Activated T-helper 1 cell treated with anti-CD3 and anti-CD28 coated beads, Interleukin-2, amount 50 U/mL, for 16 hours (primary cell): ENCODE measurements at regions not wholly inside any gene's neighbourhood (a gene's known extent, or its start where the extent isn't known, plus 50 kb on each side); places are given as distances from the start of the nearest gene placed in this dataset.

Experiments used
- DNase-seq, 2 donors: peaks; one replicate each; pipeline ENCODE4 v3.0.0-alpha.2; 2020; ENCODE audit warnings: low read depth in 1 of 2, low spot score in 1 of 2

GRCh38 chr9:89829346-89829745 lies 224.5 kb downstream of the GADD45G start:
- DNase-seq, result no peak

GRCh38 chr9:89835666-89836065 lies 230.9 kb downstream of the GADD45G start:
- DNase-seq, result no peak

- DNase-seq, result no peak
Observed at GRCh38 chr9:89837162-89837933, 232.5 kb downstream of the GADD45G start.

GRCh38 chr9:89837934-89838310 lies 233.1 kb downstream of the GADD45G start:
- DNase-seq, result no peak

GRCh38 chr9:89838621-89839020 lies 233.8 kb downstream of the GADD45G start:
- no peak for DNase-seq

GRCh38 chr9:89839449-89839848 lies 234.6 kb downstream of the GADD45G start:
- no peak for DNase-seq

DNA sequence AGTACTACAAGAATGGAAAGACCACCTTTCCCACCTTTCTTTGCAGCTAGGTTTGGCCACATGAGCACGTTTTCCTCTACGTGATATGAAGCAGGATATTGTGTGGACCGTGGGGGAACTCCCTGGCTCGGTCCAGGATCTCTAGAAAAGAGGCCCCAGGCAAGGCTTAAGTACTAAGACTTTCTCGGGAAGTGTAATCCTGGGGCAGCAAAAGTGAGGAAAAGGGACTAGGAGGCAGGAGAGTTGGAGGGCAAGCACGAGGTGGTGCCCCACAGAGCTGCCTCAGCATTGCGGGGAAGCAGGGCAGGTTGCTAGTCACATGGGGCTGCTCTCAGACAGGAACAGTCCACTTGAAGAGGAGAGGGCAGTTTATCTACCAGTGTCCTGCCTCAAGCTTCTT lies 235.1 kb downstream of the GADD45G start:
- no peak for DNase-seq

- DNase-seq, result no peak
Observed at GRCh38 chr9:89841456-89841855, 236.6 kb downstream of the GADD45G start.

GRCh38 chr9:89842267-89842768 lies 237.5 kb downstream of the GADD45G start:
- DNase-seq, result no peak

DNA sequence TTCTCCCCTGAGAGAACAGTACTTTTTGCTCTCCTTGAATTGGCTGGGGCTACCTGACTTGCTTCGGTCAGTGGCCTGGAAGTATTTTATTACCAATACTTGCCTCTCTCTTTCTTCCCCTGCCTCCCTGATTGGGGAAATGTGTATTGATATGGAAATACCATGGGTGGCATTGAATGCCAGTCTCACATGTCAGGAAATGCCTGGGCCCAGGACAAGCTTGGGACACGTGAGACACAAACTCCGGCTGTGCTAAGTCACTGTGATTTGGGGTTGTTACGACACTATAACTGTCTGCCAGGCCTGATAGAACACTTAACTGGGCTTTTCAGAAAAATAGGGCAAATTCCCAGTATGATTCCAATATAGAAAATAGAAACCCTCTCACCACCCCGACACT lies 238.3 kb downstream of the GADD45G start:
- DNase-seq, result no peak

DNA sequence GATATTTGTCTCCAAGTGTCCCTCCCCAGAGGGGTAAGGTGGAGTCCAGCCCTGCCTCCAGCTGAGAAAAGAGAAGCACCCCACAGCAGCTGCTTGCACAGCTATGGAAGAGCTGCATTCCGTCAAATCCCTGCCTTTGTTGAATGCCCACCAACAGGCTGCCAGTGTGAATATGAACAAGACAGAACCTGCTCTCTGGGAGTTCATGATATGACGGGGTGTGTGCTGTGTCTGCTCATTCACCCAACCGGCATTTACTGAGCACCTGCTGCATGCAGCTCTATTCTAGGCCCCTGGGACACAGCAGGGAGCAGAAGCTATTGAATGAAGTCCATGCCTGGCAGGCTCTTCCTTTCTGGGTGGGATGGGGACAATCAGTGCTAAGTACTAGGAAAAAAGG lies 238.8 kb downstream of the GADD45G start:
- no peak for DNase-seq

GRCh38 chr9:89844075-89844474 lies 239.3 kb downstream of the GADD45G start:
- no peak for DNase-seq

- DNase-seq, result no peak
Observed at GRCh38 chr9:89844535-89844934, 239.7 kb downstream of the GADD45G start.

DNA sequence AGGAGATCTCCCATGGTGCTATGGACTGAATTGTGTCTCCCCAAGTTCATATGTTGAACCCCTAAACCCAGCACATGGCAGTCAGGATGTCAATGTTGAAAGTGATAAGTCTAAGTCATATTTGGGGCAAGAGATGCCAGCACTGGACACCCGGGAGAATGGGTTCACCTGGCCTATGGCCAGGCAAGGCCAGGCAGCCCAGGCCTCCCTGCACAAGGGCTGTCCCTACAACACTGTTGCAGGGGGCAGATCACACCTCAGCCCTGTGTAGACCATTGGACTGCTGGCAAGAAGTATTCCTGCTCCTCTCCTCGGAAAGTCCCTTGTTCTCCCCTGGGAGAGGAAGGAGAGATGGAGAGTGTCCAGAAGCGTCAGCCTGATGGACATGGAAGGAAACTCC lies 240.5 kb downstream of the GADD45G start:
- no peak for DNase-seq

- no peak for DNase-seq
Observed at GRCh38 chr9:89845862-89846261, 241.1 kb downstream of the GADD45G start.

GRCh38 chr9:89848060-89849040 lies 243.5 kb downstream of the GADD45G start:
- DNase-seq, result no peak

- DNase-seq, result no peak
Observed at GRCh38 chr9:89849096-89849495, 244.3 kb downstream of the GADD45G start.

- DNase-seq, result no peak
Observed at GRCh38 chr9:89850153-89850552, 245.3 kb downstream of the GADD45G start.

GRCh38 chr9:89850631-89851325 lies 246.0 kb downstream of the GADD45G start:
- DNase-seq, result no peak

- no peak for DNase-seq
Observed at GRCh38 chr9:89853161-89853560, 248.3 kb downstream of the GADD45G start.

- no peak for DNase-seq
Observed at GRCh38 chr9:89853931-89854330, 249.1 kb downstream of the GADD45G start.
